Stimulated activated naive B cell treated with anti-CD40 and anti-IgM and Interleukin-4, amounts not matched to agents 10 μg/mL and 1 μg/mL and 100 μg/mL, for 72 hours (primary cell): ENCODE measurements at regions not wholly inside any gene's neighbourhood (a gene's known extent, or its start where the extent isn't known, plus 50 kb on each side); places are given as distances from the start of the nearest gene placed in this dataset.
A peak's percentile ranks its signal among the peaks of the same experiment; 100 is the strongest.

Experiments
- ATAC-seq, 2 donors: fragments of 150-1000 bp; cut with Tn5 transposase; replicated peaks; 2 replicates each; pipeline ENCODE4 v1.10.0; 2021; ENCODE audit warnings: moderate library complexity in 1 of 2
- DNase-seq: peaks from one replicate; pipeline ENCODE4 v3.0.0; 2021
- H3K27ac Mint-ChIP-seq: one replicate; pipeline ENCODE4 v1.8.0; 2022; ENCODE audit warnings: mild to moderate bottlenecking, mixed read lengths
- H3K27me3 Mint-ChIP-seq, 2 donors: one replicate each; pipeline ENCODE4 v1.8.0; 2022; ENCODE audit warnings: mixed read lengths in 2 of 2
- H3K36me3 Mint-ChIP-seq, 2 donors: one replicate each; pipeline ENCODE4 v1.8.0; 2022; ENCODE audit warnings: mixed read lengths in 2 of 2, mild to moderate bottlenecking in 1 of 2
- H3K4me1 Mint-ChIP-seq, 2 donors: one replicate each; pipeline ENCODE4 v1.8.0; 2022; ENCODE audit warnings: mixed read lengths in 2 of 2, mild to moderate bottlenecking in 1 of 2
- H3K4me3 Mint-ChIP-seq, 2 donors: one replicate each; pipeline ENCODE4 v1.8.0; 2022; ENCODE audit warnings: mild to moderate bottlenecking in 2 of 2, mixed read lengths in 2 of 2, moderate library complexity in 1 of 2
- H3K9me3 Mint-ChIP-seq, 2 donors: one replicate each; pipeline ENCODE4 v1.8.0; 2022; ENCODE audit warnings: mixed read lengths in 2 of 2, mild to moderate bottlenecking in 1 of 2

GRCh38 chr21:16514316-16514715 is 784.5 kb downstream of the USP25 start:
- ATAC-seq (no peak), DNase-seq (no peak)
- Mint-ChIP-seq H3K36me3 (no peaks in the 10 kb centered on the region), H3K27ac (no peak overlapping the region), H3K9me3 (peaks cover 0 to 2% of the 10 kb centered on the region in 2 donors), H3K27me3 (no peaks in the 10 kb centered on the region), H3K4me1 (no peaks in the 10 kb centered on the region), H3K4me3 (no peak overlapping the region)

DNA sequence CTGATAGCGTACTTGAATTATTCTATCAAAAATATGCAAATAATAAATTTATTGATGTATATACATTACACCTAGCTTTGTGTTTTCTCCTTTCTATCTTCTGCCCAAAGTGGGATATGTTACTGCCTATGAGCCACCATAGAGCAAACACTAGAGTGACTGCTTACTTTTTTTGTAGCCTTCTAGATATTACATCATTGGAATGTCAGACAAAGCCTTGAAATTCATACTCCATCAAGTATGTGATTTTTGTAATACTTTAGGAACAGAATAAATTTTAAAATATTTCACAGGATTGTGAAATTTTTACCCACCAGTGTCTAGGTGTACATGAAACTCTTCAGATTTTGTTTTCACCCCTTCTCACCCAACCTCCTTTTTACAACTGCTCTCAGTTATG is 787.6 kb downstream of the USP25 start:
- no peaks in the 10 kb centered on the region for H3K36me3 Mint-ChIP-seq
- no peaks in the 10 kb centered on the region for H3K27me3 Mint-ChIP-seq
- ATAC-seq (no peak), DNase-seq (no peak)
- peaks cover 0 to 2% of the 10 kb centered on the region in 2 donors for H3K9me3 Mint-ChIP-seq
- H3K4me3 Mint-ChIP-seq = no peak overlapping the region
- H3K27ac Mint-ChIP-seq = no peak overlapping the region
- no peaks in the 10 kb centered on the region for H3K4me1 Mint-ChIP-seq

GRCh38 chr21:16519036-16519435 is 789.3 kb downstream of the USP25 start:
- H3K27ac Mint-ChIP-seq = no peak overlapping the region
- no peaks in the 10 kb centered on the region for H3K27me3 Mint-ChIP-seq
- H3K4me1 Mint-ChIP-seq = no peaks in the 10 kb centered on the region
- peaks cover 0 to 2% of the 10 kb centered on the region in 2 donors for H3K9me3 Mint-ChIP-seq
- H3K36me3 Mint-ChIP-seq = no peaks in the 10 kb centered on the region
- H3K4me3 Mint-ChIP-seq = no peak overlapping the region
- ATAC-seq (no peak), DNase-seq (no peak)

DNA sequence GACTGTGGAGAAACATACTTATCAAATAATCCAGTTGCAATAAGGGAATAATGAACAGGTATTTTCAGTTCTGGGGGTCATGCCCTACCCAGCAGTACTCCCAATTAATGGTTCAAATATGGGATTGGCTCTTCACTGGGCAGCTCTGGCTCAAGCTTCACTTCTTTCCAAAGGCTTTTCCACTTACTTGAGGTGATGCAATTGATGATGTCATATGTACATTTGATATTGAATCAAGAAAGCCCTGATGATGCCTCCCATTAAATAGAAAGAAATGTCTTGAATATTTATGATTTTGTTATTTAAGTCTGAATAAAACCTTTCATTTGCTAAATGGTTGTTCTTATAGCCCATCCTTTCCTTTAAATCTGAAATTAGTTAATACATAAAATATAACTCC is 789.9 kb downstream of the USP25 start:
- H3K4me3 Mint-ChIP-seq = no peak overlapping the region
- no peaks in the 10 kb centered on the region for H3K36me3 Mint-ChIP-seq
- H3K4me1 Mint-ChIP-seq = no peaks in the 10 kb centered on the region
- H3K27ac Mint-ChIP-seq = no peak overlapping the region
- no peaks in the 10 kb centered on the region for H3K27me3 Mint-ChIP-seq
- no peak for ATAC-seq
- no peak for DNase-seq
- H3K9me3 Mint-ChIP-seq = peaks cover 0 to 2% of the 10 kb centered on the region in 2 donors

- Mint-ChIP-seq H3K4me1 (no peaks in the 10 kb centered on the region), H3K36me3 (no peaks in the 10 kb centered on the region), H3K4me3 (no peak overlapping the region), H3K9me3 (peaks cover 0 to 1% of the 10 kb centered on the region in 2 donors), H3K27me3 (no peaks in the 10 kb centered on the region), H3K27ac (no peak overlapping the region)
- ATAC-seq = no peak
- DNase-seq = no peak
Observed at GRCh38 chr21:16522548-16522947, 792.8 kb downstream of the USP25 start.

GRCh38 chr21:16530656-16531055 is 800.9 kb downstream of the USP25 start:
- no peaks in the 10 kb centered on the region for H3K4me1 Mint-ChIP-seq
- peak overlapping the region; percentile 37 for H3K27ac Mint-ChIP-seq
- no peaks in the 10 kb centered on the region for H3K36me3 Mint-ChIP-seq
- H3K27me3 Mint-ChIP-seq = no peaks in the 10 kb centered on the region
- ATAC-seq (no peak), DNase-seq (no peak)
- peaks cover 9 to 12% of the 10 kb centered on the region in 2 donors for H3K9me3 Mint-ChIP-seq
- no peak overlapping the region for H3K4me3 Mint-ChIP-seq

- no peaks in the 10 kb centered on the region for H3K27me3 Mint-ChIP-seq
- no peak overlapping the region for H3K27ac Mint-ChIP-seq
- ATAC-seq (no peak), DNase-seq (no peak)
- H3K36me3 Mint-ChIP-seq = no peaks in the 10 kb centered on the region
- H3K4me1 Mint-ChIP-seq = no peaks in the 10 kb centered on the region
- H3K4me3 Mint-ChIP-seq = no peak overlapping the region
- H3K9me3 Mint-ChIP-seq = peaks cover 6 to 12% of the 10 kb centered on the region in 2 donors
Observed at GRCh38 chr21:16532840-16533239, 803.1 kb downstream of the USP25 start.

GRCh38 chr21:16533692-16534407 is 804.1 kb downstream of the USP25 start:
- Mint-ChIP-seq H3K4me1 (no peaks in the 10 kb centered on the region), H3K27ac (no peak overlapping the region), H3K9me3 (peaks cover 2 to 8% of the 10 kb centered on the region in 2 donors), H3K4me3 (no peak overlapping the region), H3K27me3 (no peaks in the 10 kb centered on the region), H3K36me3 (no peaks in the 10 kb centered on the region)
- ATAC-seq (no peak), DNase-seq (no peak)

GRCh38 chr21:16534408-16535101 is 804.8 kb downstream of the USP25 start:
- no peaks in the 10 kb centered on the region for H3K27me3 Mint-ChIP-seq
- H3K9me3 Mint-ChIP-seq = peaks cover under 1 to 5% of the 10 kb centered on the region in 2 donors
- ATAC-seq (no peak), DNase-seq (no peak)
- no peak overlapping the region for H3K27ac Mint-ChIP-seq
- no peaks in the 10 kb centered on the region for H3K36me3 Mint-ChIP-seq
- no peak overlapping the region for H3K4me3 Mint-ChIP-seq
- no peaks in the 10 kb centered on the region for H3K4me1 Mint-ChIP-seq

DNA sequence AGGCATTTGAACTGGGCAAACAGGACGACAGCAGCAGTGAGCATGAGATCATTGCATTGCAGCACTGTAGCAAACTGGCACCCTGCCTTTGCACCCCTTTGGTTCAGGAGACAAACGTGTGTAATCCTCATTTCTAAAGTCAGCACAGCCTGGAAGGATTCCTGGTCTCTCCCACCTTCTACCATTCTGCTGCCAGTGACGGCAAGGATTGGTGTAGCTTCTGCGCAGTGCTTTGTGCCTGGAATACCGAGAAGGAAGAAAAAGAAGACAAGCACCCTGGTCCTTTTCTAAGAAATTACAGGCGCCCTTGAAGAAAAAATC is 805.3 kb downstream of the USP25 start:
- DNase-seq (no peak), ATAC-seq (no peak)
- peaks cover 1 to 5% of the 10 kb centered on the region in 2 donors for H3K9me3 Mint-ChIP-seq
- H3K27ac Mint-ChIP-seq = no peak overlapping the region
- H3K27me3 Mint-ChIP-seq = no peaks in the 10 kb centered on the region
- no peaks in the 10 kb centered on the region for H3K36me3 Mint-ChIP-seq
- no peaks in the 10 kb centered on the region for H3K4me1 Mint-ChIP-seq
- no peak overlapping the region for H3K4me3 Mint-ChIP-seq

DNA sequence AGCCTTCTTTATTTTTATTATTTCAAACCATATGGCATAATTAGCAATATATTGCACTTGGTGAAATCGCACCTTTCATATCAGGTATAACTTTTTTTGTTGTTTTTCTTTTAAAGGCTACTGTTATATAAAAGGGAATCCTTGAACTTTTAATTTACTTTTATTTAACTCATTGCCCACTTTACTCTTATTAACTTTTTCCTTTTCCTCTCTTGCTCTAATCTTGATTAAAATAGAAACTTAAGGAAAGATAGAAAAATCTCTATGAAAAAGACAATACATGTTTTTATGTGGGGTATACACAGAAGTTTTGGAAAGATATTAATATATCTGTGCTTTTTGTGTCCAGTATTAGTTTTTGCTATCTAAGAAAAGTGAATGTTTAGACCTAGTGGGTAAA is 805.8 kb downstream of the USP25 start:
- no peak for DNase-seq
- Mint-ChIP-seq H3K9me3 (peaks cover 1 to 5% of the 10 kb centered on the region in 2 donors), H3K36me3 (no peaks in the 10 kb centered on the region), H3K27me3 (no peaks in the 10 kb centered on the region), H3K4me1 (no peaks in the 10 kb centered on the region), H3K27ac (no peak overlapping the region), H3K4me3 (no peak overlapping the region)
- ATAC-seq = no peak

GRCh38 chr21:16536140-16536539 is 806.4 kb downstream of the USP25 start:
- no peak for ATAC-seq
- no peak for DNase-seq
- no peak overlapping the region for H3K4me3 Mint-ChIP-seq
- H3K27ac Mint-ChIP-seq = no peak overlapping the region
- no peaks in the 10 kb centered on the region for H3K36me3 Mint-ChIP-seq
- peaks cover 1 to 5% of the 10 kb centered on the region in 2 donors for H3K9me3 Mint-ChIP-seq
- H3K27me3 Mint-ChIP-seq = no peaks in the 10 kb centered on the region
- no peaks in the 10 kb centered on the region for H3K4me1 Mint-ChIP-seq

GRCh38 chr21:16536643-16537434 is 807.1 kb downstream of the USP25 start:
- ATAC-seq = no peak
- no peak for DNase-seq

DNA sequence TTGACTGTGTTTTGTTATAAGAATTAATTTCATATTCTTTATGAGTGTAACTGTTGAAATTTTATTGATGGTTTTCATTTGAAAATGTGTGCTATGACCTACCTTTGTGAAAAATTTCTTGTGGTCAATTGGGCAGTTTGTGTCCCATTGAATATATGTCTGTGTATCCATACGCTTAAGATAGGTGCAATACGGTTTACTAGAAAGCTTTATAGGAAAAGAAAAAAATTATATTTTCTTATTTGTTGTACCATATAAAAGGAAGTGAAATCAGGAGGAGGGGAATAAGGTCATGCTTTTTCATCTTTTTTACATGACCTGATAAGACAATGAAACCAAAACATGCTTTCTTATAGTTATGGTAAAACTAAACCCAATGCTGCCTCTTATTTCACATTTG is 807.7 kb downstream of the USP25 start:
- Mint-ChIP-seq H3K4me1 (no peaks in the 10 kb centered on the region), H3K36me3 (no peaks in the 10 kb centered on the region), H3K27ac (no peak overlapping the region), H3K9me3 (peaks cover 0 to 1% of the 10 kb centered on the region in 2 donors), H3K4me3 (no peak overlapping the region), H3K27me3 (no peaks in the 10 kb centered on the region)
- no peak for ATAC-seq
- DNase-seq = no peak

More at GRCh38 chr21:16536643-16537434, 807.1 kb downstream of the USP25 start:
- Mint-ChIP-seq H3K36me3 (no peaks in the 10 kb centered on the region), H3K9me3 (peaks cover 1% of the 10 kb centered on the region in 2 donors), H3K27ac (no peak overlapping the region), H3K4me3 (no peak overlapping the region), H3K4me1 (no peaks in the 10 kb centered on the region), H3K27me3 (no peaks in the 10 kb centered on the region)

GRCh38 chr21:16538405-16538804 is 808.6 kb downstream of the USP25 start:
- no peak for DNase-seq
- H3K4me1 Mint-ChIP-seq = no peaks in the 10 kb centered on the region
- H3K36me3 Mint-ChIP-seq = no peaks in the 10 kb centered on the region
- H3K27me3 Mint-ChIP-seq = no peaks in the 10 kb centered on the region
- H3K4me3 Mint-ChIP-seq = no peak overlapping the region
- H3K27ac Mint-ChIP-seq = no peak overlapping the region
- peaks cover 0 to 1% of the 10 kb centered on the region in 2 donors for H3K9me3 Mint-ChIP-seq
- ATAC-seq = no peak
